ENCODE measurements at regions not wholly inside any gene's neighbourhood (a gene's known extent, or its start where the extent isn't known, plus 50 kb on each side); places are given as distances from the start of the nearest gene placed in this dataset.

DNA sequence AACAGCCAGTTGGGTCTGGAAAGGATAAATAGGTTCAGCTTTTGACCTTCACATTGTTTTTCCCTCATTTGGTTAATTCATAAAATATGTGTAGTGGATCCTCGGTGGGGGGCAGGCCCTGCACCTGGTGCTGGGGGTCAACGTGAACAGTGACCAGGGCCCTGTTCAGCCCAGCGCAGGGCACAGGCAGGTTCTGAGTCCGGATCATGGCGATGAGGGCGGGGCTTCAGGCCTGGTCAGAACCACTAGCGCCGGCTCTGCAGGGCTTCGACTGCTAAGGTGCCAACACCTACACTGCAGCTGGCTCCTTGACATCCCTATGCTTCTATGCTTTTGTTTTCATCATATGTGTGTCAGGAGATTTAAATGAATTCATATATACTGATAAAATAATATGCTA, 177.7 kb downstream of the CXCL12 start:
- ATAC-seq: no peak

GRCh38 chr10:44206127-44206818, 178.6 kb downstream of the CXCL12 start:
- TF ChIP-seq RARB (CRISPR knock-in tag; IDR thresholded peaks at IDR 0.05): no peak
- no peak for TF ChIP-seq ZC3H10 (CRISPR knock-in tag; IDR thresholded peaks at IDR 0.05)
- TF ChIP-seq POU6F1 (CRISPR knock-in tag; IDR thresholded peaks at IDR 0.05; ENCODE audit: borderline replicate concordance, low read depth): no peak
- TF ChIP-seq ISL1 (CRISPR knock-in tag; IDR thresholded peaks at IDR 0.05): no peak
- no peak for TF ChIP-seq ARNTL (CRISPR knock-in tag; IDR thresholded peaks at IDR 0.05; ENCODE audit: borderline replicate concordance, low read depth)
- TF ChIP-seq SNAI2 (CRISPR knock-in tag; IDR thresholded peaks at IDR 0.05): no peak
- TF ChIP-seq, protein P1, sequence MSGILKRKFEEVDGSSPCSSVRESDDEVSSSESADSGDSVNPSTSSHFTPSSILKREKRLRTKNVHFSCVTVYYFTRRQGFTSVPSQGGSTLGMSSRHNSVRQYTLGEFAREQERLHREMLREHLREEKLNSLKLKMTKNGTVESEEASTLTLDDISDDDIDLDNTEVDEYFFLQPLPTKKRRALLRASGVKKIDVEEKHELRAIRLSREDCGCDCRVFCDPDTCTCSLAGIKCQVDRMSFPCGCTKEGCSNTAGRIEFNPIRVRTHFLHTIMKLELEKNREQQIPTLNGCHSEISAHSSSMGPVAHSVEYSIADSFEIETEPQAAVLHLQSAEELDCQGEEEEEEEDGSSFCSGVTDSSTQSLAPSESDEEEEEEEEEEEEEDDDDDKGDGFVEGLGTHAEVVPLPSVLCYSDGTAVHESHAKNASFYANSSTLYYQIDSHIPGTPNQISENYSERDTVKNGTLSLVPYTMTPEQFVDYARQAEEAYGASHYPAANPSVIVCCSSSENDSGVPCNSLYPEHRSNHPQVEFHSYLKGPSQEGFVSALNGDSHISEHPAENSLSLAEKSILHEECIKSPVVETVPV (CRISPR knock-in tag; IDR thresholded peaks at IDR 0.05): no peak
- no peak for TF ChIP-seq ZNF565 (CRISPR knock-in tag; conservative IDR thresholded peaks at IDR 0.05; ENCODE audit: low read depth)
- no peak for ATAC-seq

More for the DNA sequence above, 177.7 kb downstream of the CXCL12 start:
- TF ChIP-seq ZFP3 (CRISPR knock-in tag; IDR thresholded peaks at IDR 0.05) (no peak), TSHZ2 (CRISPR knock-in tag; IDR thresholded peaks at IDR 0.05) (no peak), TOX (CRISPR knock-in tag; IDR thresholded peaks at IDR 0.05; ENCODE audit: borderline replicate concordance) (no peak), ZNF70 (CRISPR knock-in tag; IDR thresholded peaks at IDR 0.05) (no peak), POU6F1 (CRISPR knock-in tag; IDR thresholded peaks at IDR 0.05; ENCODE audit: borderline replicate concordance, low read depth) (no peak), ZNF565 (CRISPR knock-in tag; conservative IDR thresholded peaks at IDR 0.05; ENCODE audit: low read depth) (no peak), CREB5 (CRISPR knock-in tag; IDR thresholded peaks at IDR 0.05; ENCODE audit: low read depth) (no peak), SNAI2 (CRISPR knock-in tag; IDR thresholded peaks at IDR 0.05) (no peak), ZNF8 (CRISPR knock-in tag; IDR thresholded peaks at IDR 0.05) (no peak), OSR1 (CRISPR knock-in tag; IDR thresholded peaks at IDR 0.05) (no peak), TCF4 (CRISPR knock-in tag; IDR thresholded peaks at IDR 0.05; ENCODE audit: borderline replicate concordance) (no peak), BACH2 (CRISPR knock-in tag; IDR thresholded peaks at IDR 0.05; ENCODE audit: borderline replicate concordance) (no peak), RARB (CRISPR knock-in tag; IDR thresholded peaks at IDR 0.05) (no peak)
- TF ChIP-seq, protein P2, sequence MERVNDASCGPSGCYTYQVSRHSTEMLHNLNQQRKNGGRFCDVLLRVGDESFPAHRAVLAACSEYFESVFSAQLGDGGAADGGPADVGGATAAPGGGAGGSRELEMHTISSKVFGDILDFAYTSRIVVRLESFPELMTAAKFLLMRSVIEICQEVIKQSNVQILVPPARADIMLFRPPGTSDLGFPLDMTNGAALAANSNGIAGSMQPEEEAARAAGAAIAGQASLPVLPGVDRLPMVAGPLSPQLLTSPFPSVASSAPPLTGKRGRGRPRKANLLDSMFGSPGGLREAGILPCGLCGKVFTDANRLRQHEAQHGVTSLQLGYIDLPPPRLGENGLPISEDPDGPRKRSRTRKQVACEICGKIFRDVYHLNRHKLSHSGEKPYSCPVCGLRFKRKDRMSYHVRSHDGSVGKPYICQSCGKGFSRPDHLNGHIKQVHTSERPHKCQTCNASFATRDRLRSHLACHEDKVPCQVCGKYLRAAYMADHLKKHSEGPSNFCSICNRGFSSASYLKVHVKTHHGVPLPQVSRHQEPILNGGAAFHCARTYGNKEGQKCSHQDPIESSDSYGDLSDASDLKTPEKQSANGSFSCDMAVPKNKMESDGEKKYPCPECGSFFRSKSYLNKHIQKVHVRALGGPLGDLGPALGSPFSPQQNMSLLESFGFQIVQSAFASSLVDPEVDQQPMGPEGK (CRISPR knock-in tag; IDR thresholded peaks at IDR 0.05; ENCODE audit: borderline replicate concordance): no peak
- TF ChIP-seq, protein P1 (CRISPR knock-in tag; IDR thresholded peaks at IDR 0.05): no peak

All from SK-N-SH treated with all-trans-retinoic acid at 6 μM for 48 hours (cell line).